ENCODE measurements at regions not wholly inside any gene's neighbourhood (a gene's known extent, or its start where the extent isn't known, plus 50 kb on each side); places are given as distances from the start of the nearest gene placed in this dataset. TPM values are rescaled to one million over a fixed set of nuclear protein-coding genes. Genes with fewer than 3 reads are reported as not detected.

- CTCF ChIA-PET, result no interaction called here
- Histone ChIP-seq H3K9me3 (ENCODE audit: control insufficient read depth, insufficient read depth, low read length) (peaks cover 7% of the 10 kb centered on the region; the same call in 1 of the 2 replicates), H3K27ac (ENCODE audit: low read depth, low read length) (no peak overlapping the region), H3K27me3 (ENCODE audit: control insufficient read depth, insufficient read depth, low read length) (no peaks in the 10 kb centered on the region), H3K4me3 (ENCODE audit: low read depth, low read length) (no peak overlapping the region)
- no peak for TF ChIP-seq CTCF (IDR thresholded peaks at IDR 0.05; ENCODE audit: low read depth, low read length)
- no peak for DNase-seq (ENCODE audit: low read depth, low spot score)
- POLR2A ChIA-PET, result no interaction called here
Observed at GRCh38 chr12:38586789-38587188, 270.2 kb downstream of the ALG10B start.

GRCh38 chr12:38587594-38587993 is 271.0 kb downstream of the ALG10B start:
- no peak for DNase-seq (ENCODE audit: low read depth, low spot score)
- POLR2A ChIA-PET, result no interaction called here
- CTCF ChIA-PET, result no interaction called here

GRCh38 chr12:38588624-38589305 is 272.2 kb downstream of the ALG10B start:
- TF ChIP-seq CTCF (IDR thresholded peaks at IDR 0.05; ENCODE audit: low read depth, low read length), result no peak
- POLR2A ChIA-PET, result interaction anchor here (0.7 kb wide), 1 partner anchor 995 kb away, joined by 5 read pairs; no protein-coding TSS in a partner anchor
- H3K4me3 ChIP-seq (ENCODE audit: low read depth, low read length), result no peak overlapping the region
- H3K9me3 ChIP-seq (ENCODE audit: control insufficient read depth, insufficient read depth, low read length), result peaks cover 7% of the 10 kb centered on the region; the same call in 1 of the 2 replicates
- H3K27me3 ChIP-seq (ENCODE audit: control insufficient read depth, insufficient read depth, low read length), result no peaks in the 10 kb centered on the region
- H3K27ac ChIP-seq (ENCODE audit: low read depth, low read length), result no peak overlapping the region
- CTCF ChIA-PET, result no interaction called here
- no peak for DNase-seq (ENCODE audit: low read depth, low spot score)

More at GRCh38 chr12:38587594-38587993, 271.0 kb downstream of the ALG10B start:
- Histone ChIP-seq H3K27ac (ENCODE audit: low read depth, low read length) (no peak overlapping the region), H3K9me3 (ENCODE audit: control insufficient read depth, insufficient read depth, low read length) (peaks cover 7% of the 10 kb centered on the region; the same call in 1 of the 2 replicates), H3K4me3 (ENCODE audit: low read depth, low read length) (no peak overlapping the region), H3K27me3 (ENCODE audit: control insufficient read depth, insufficient read depth, low read length) (no peaks in the 10 kb centered on the region)
- no peak for TF ChIP-seq CTCF (IDR thresholded peaks at IDR 0.05; ENCODE audit: low read depth, low read length)

DNA sequence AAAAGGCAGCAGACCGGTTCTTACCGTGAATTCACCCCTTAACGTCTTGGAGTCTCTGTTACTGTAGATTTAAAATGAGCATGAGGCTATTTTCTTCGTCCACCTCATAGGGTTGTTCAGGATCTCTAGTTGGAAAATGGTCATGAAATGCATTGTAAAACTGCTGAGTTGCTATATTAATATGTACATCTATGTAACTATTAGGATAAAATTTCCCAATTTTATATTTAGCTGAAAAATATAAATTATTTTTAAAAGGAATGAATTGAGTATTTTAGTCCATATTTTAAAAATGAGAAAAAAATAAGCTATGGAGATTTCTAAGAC is 272.7 kb downstream of the ALG10B start:
- POLR2A ChIA-PET, result interaction anchor here (0.7 kb wide), 1 partner anchor 996 kb away, joined by 5 read pairs; no protein-coding TSS in a partner anchor
- no peak for DNase-seq (ENCODE audit: low read depth, low spot score)
- peaks cover 4% of the 10 kb centered on the region; the same call in 1 of the 2 replicates for H3K9me3 ChIP-seq (ENCODE audit: control insufficient read depth, insufficient read depth, low read length)
- no peak overlapping the region for H3K27ac ChIP-seq (ENCODE audit: low read depth, low read length)
- CTCF ChIA-PET, result no interaction called here
- H3K4me3 ChIP-seq (ENCODE audit: low read depth, low read length), result no peak overlapping the region
- TF ChIP-seq CTCF (IDR thresholded peaks at IDR 0.05; ENCODE audit: low read depth, low read length), result no peak
- H3K27me3 ChIP-seq (ENCODE audit: control insufficient read depth, insufficient read depth, low read length), result no peaks in the 10 kb centered on the region

GRCh38 chr12:38601949-38602348 is 285.4 kb downstream of the ALG10B start:
- peaks cover 2% of the 10 kb centered on the region; the same call in 1 of the 2 replicates for H3K9me3 ChIP-seq (ENCODE audit: control insufficient read depth, insufficient read depth, low read length)
- TF ChIP-seq CTCF (IDR thresholded peaks at IDR 0.05; ENCODE audit: low read depth, low read length), result no peak
- POLR2A ChIA-PET, result no interaction called here
- H3K4me3 ChIP-seq (ENCODE audit: low read depth, low read length), result no peak overlapping the region
- CTCF ChIA-PET, result no interaction called here
- H3K27me3 ChIP-seq (ENCODE audit: control insufficient read depth, insufficient read depth, low read length), result no peaks in the 10 kb centered on the region
- no peak overlapping the region for H3K27ac ChIP-seq (ENCODE audit: low read depth, low read length)
- DNase-seq (ENCODE audit: low read depth, low spot score), result no peak

Small RNAs in the stretch of these regions (small RNA-seq; reads per million reads assigned to genes)
- not detected for gene AC087897.1 (ENCODE audit: insufficient read length, low read depth)

Data from AG04450 (cell line).